Hepatocyte (in vitro differentiated cells): ENCODE measurements at regions not wholly inside any gene's neighbourhood (a gene's known extent, or its start where the extent isn't known, plus 50 kb on each side); places are given as distances from the start of the nearest gene placed in this dataset.

Experiments
- DNase-seq: peaks from one replicate; pipeline ENCODE4 v3.0.0-alpha.2; 2016; ENCODE audit warnings: low spot score
- H2AFZ ChIP-seq: fragments of 200-600 bp; sonication (generic); 2 replicates; pipeline ENCODE4 v1.6.0; 2016; ENCODE audit warnings: antibody characterized with exemption, mild to moderate bottlenecking
- H3K27ac ChIP-seq: fragments of 200-600 bp; sonication (generic); 2 replicates; pipeline ENCODE4 v1.5.1; 2016; ENCODE audit warnings: mild to moderate bottlenecking
- H3K27me3 ChIP-seq: fragments of 200-600 bp; sonication (generic); 2 replicates; pipeline ENCODE4 v1.6.1; 2016
- H3K36me3 ChIP-seq: fragments of 200-600 bp; sonication (generic); replicated peaks from 2 replicates; pipeline ENCODE4 v1.5.1; 2016; ENCODE audit warnings: low read depth; ENCODE audit not compliant: insufficient read depth
- H3K4me1 ChIP-seq: fragments of 200-600 bp; sonication (generic); 2 replicates; pipeline ENCODE4 v1.5.1; 2016; ENCODE audit warnings: mild to moderate bottlenecking, moderate library complexity; ENCODE audit not compliant: insufficient read depth
- H3K4me2 ChIP-seq: fragments of 200-600 bp; sonication (generic); 2 replicates; pipeline ENCODE4 v1.6.0; 2016
- H3K4me3 ChIP-seq: fragments of 200-600 bp; sonication (generic); 2 replicates; pipeline ENCODE4 v1.5.1; 2016; ENCODE audit warnings: mild to moderate bottlenecking
- H3K79me2 ChIP-seq: fragments of 200-600 bp; sonication (generic); 2 replicates; pipeline ENCODE4 v1.6.0; 2017; ENCODE audit warnings: mild to moderate bottlenecking
- H3K9me2 ChIP-seq: fragments of 200-600 bp; sonication (generic); replicated peaks from 2 replicates; pipeline ENCODE4 v1.6.0; 2017; ENCODE audit warnings: mild to moderate bottlenecking; ENCODE audit not compliant: insufficient read depth
- H3K9me3 ChIP-seq: fragments of 200-600 bp; sonication (generic); 2 replicates; pipeline ENCODE4 v1.5.1; 2016; ENCODE audit warnings: low read depth, mild to moderate bottlenecking
- H4K20me1 ChIP-seq: fragments of 200-600 bp; sonication (generic); 2 replicates; pipeline ENCODE4 v1.6.0; 2016; ENCODE audit warnings: mild to moderate bottlenecking; ENCODE audit not compliant: insufficient read depth, poor library complexity, severe bottlenecking
- EZH2 ChIP-seq: fragments of 200-600 bp; sonication (generic); IDR thresholded peaks from 2 replicates; pipeline ENCODE4 v1.6.1; 2016; ENCODE audit warnings: antibody characterized with exemption, mild to moderate bottlenecking, borderline replicate concordance
- EZH2phosphoT487 ChIP-seq: fragments of 200-600 bp; sonication (generic); IDR thresholded peaks from one replicate; pipeline ENCODE4 v1.6.1; 2018; ENCODE audit warnings: antibody characterized with exemption, mild to moderate bottlenecking, low read depth, moderate library complexity; ENCODE audit not compliant: unreplicated experiment, severe bottlenecking
- WGBS: methylation state at CpG from one replicate; pipeline ENCODE4 v1.1.6; 2016; ENCODE audit warnings: low lambda C conversion rate; ENCODE audit errors: missing lambda C conversion rate; 5-methylcytosine and 5-hydroxymethylcytosine counted together
- TF ChIP-seq, protein P1 (sequence below): fragments of 200-600 bp; sonication (generic); IDR thresholded peaks from 2 replicates; pipeline ENCODE4 v1.5.1; 2016; ENCODE audit warnings: antibody characterized with exemption, mild to moderate bottlenecking; ENCODE audit not compliant: poor library complexity

DNA sequence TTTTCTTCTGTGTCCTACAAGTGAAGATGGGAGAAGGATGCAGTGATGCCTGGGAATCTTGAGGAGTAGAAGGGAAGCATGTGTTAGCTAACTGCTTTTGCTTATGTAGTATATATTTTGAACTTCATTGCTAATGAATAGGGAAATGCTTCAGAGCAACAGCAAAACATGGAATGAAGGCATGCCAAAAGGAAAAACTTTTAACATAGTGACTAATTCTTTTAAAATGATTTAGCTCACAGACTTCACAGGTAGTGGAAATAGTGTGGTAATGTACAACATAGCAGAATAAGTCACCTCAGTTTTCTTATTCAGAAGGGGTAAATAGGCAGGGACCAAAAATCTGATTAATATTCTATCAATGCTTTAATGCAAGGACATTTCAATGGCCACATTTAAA, 95.5 kb downstream of the LYPLAL1 start:
- no peak for DNase-seq
- no peaks in the 10 kb centered on the region for H3K36me3 ChIP-seq
- no peak overlapping the region for H2AFZ ChIP-seq

DNA sequence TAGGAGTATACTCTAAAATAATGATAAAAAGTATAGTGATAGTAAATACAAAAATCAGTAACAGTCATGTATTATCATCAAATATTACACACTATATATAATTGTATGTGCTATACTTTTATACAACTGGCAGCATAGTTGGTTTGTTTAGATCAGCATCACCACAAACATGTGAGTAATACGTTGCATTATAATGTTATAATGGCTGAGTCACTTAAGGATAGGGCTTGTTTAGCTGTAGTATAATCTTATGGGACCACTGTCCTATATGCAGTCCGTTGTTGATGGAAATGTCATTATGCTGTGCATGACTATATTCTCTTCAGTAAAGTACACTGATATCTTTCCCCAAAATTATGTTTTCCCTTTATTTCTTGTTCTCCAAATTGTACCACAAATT, 92.8 kb downstream of the LYPLAL1 start:
- H3K36me3 ChIP-seq: no peaks in the 10 kb centered on the region
- no peaks in the 10 kb centered on the region for H4K20me1 ChIP-seq
- no peak overlapping the region for H3K4me2 ChIP-seq
- H3K9me3 ChIP-seq: no peaks in the 10 kb centered on the region
- WGBS: 91% methylated on average over 2 of the region's 2 CpGs
- no peak overlapping the region for H2AFZ ChIP-seq
- no peak for TF ChIP-seq EZH2phosphoT487
- TF ChIP-seq, protein P1, sequence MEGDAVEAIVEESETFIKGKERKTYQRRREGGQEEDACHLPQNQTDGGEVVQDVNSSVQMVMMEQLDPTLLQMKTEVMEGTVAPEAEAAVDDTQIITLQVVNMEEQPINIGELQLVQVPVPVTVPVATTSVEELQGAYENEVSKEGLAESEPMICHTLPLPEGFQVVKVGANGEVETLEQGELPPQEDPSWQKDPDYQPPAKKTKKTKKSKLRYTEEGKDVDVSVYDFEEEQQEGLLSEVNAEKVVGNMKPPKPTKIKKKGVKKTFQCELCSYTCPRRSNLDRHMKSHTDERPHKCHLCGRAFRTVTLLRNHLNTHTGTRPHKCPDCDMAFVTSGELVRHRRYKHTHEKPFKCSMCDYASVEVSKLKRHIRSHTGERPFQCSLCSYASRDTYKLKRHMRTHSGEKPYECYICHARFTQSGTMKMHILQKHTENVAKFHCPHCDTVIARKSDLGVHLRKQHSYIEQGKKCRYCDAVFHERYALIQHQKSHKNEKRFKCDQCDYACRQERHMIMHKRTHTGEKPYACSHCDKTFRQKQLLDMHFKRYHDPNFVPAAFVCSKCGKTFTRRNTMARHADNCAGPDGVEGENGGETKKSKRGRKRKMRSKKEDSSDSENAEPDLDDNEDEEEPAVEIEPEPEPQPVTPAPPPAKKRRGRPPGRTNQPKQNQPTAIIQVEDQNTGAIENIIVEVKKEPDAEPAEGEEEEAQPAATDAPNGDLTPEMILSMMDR: no peak
- TF ChIP-seq EZH2: no peak
- H3K9me2 ChIP-seq: no peaks in the 10 kb centered on the region
- no peaks in the 10 kb centered on the region for H3K27me3 ChIP-seq
- H3K79me2 ChIP-seq: no peaks in the 10 kb centered on the region
- no peak overlapping the region for H3K27ac ChIP-seq
- peaks cover 8% of the 10 kb centered on the region for H3K4me1 ChIP-seq
- no peak for DNase-seq
- H3K4me3 ChIP-seq: no peak overlapping the region

More for the DNA sequence above, 95.5 kb downstream of the LYPLAL1 start:
- Histone ChIP-seq H3K9me3 (no peaks in the 10 kb centered on the region), H3K27ac (no peak overlapping the region), H4K20me1 (no peaks in the 10 kb centered on the region), H3K4me2 (no peak overlapping the region), H3K27me3 (no peaks in the 10 kb centered on the region), H3K9me2 (no peaks in the 10 kb centered on the region), H3K4me1 (peaks cover 15% of the 10 kb centered on the region), H3K4me3 (no peak overlapping the region), H3K79me2 (no peaks in the 10 kb centered on the region)
- TF ChIP-seq EZH2phosphoT487 (no peak), EZH2 (no peak)
- TF ChIP-seq, protein P1: no peak

DNA sequence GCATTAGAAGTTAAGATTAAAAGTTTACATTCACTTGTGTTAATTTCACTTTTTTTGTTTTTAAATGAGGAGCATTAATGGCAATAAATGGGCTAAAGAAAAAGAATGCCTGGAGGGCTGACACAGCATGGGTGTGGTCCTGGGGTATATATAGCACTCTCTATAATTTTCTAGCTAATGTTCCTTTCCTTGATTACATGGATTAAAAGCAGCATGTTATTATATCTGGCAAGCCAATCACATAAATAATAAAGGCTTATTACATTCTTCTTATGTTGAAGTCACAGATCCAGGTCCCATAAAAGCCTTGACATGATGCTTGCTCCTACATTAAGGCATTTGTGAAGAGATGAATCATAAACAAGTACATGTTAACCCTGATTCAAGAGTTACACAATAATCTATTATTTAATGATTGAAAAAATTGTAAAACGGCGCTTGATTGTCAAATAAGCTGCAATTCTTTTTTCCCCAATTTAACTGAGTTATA, 91.4 kb downstream of the LYPLAL1 start:
- Histone ChIP-seq H3K4me2 (no peak overlapping the region), H3K27me3 (no peaks in the 10 kb centered on the region), H3K9me3 (no peaks in the 10 kb centered on the region), H3K36me3 (no peaks in the 10 kb centered on the region), H3K79me2 (no peaks in the 10 kb centered on the region), H4K20me1 (no peaks in the 10 kb centered on the region), H3K27ac (peak overlapping the region; percentile 35), H3K9me2 (no peaks in the 10 kb centered on the region), H3K4me1 (peaks cover 8% of the 10 kb centered on the region), H2AFZ (no peak overlapping the region), H3K4me3 (no peak overlapping the region)
- DNase-seq: no peak
- TF ChIP-seq EZH2phosphoT487 (no peak), EZH2 (no peak)
- TF ChIP-seq, protein P1: no peak
- 83% methylated on average over 2 of the region's 2 CpGs for WGBS

DNA sequence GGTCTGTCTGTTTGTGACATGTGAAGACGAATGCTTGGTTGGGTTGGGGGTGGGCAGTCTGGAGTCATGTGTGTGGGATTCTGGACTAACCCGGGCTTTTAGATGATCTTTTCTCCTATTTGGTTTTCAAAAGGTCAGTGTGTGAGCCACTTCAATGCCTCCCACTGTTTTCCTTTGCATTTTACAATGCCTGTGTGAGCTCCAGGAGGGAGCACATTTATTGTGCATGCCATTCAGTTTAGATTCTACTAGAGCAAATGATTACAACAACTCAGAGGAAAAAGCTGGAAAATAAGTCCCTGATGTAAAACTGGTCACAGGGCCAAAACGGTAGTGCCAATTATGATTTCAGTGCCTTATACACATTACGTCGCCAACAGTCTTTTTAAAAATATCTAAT, 90.9 kb downstream of the LYPLAL1 start:
- Histone ChIP-seq H3K27ac (peak overlapping the region; percentile 35), H3K9me3 (no peaks in the 10 kb centered on the region), H2AFZ (no peak overlapping the region), H3K4me3 (no peak overlapping the region), H3K79me2 (no peaks in the 10 kb centered on the region), H3K4me1 (peaks cover 8% of the 10 kb centered on the region), H4K20me1 (no peaks in the 10 kb centered on the region), H3K4me2 (peak overlapping the region; percentile 1), H3K36me3 (no peaks in the 10 kb centered on the region), H3K27me3 (no peaks in the 10 kb centered on the region), H3K9me2 (no peaks in the 10 kb centered on the region)
- TF ChIP-seq EZH2 (no peak), EZH2phosphoT487 (no peak)
- TF ChIP-seq, protein P1: no peak
- DNase-seq: no peak
- WGBS: 54% methylated on average over 5 of the region's 5 CpGs
